Suprapubic skin (tissue), 4 donors: ENCODE measurements at regions not wholly inside any gene's neighbourhood (a gene's known extent, or its start where the extent isn't known, plus 50 kb on each side); places are given as distances from the start of the nearest gene placed in this dataset.

Experiments used
- DNase-seq, 2 donors: peaks; one replicate each; pipeline ENCODE4 v3.0.0-alpha.2; 2019; ENCODE audit warnings: low spot score in 2 of 2
- H3K27ac ChIP-seq: fragments of 200-600 bp; sonication (generic); one replicate; pipeline ENCODE4 v1.5.1; 2019
- H3K27me3 ChIP-seq: fragments of 200-600 bp; sonication (generic); one replicate; pipeline ENCODE4 v1.5.1; 2019
- H3K36me3 ChIP-seq: fragments of 200-600 bp; sonication (generic); one replicate; pipeline ENCODE4 v1.5.1; 2019
- H3K4me1 ChIP-seq: fragments of 200-600 bp; sonication (generic); one replicate; pipeline ENCODE4 v1.5.1; 2019
- H3K4me3 ChIP-seq: fragments of 200-600 bp; sonication (generic); one replicate; pipeline ENCODE4 v1.5.1; 2019; ENCODE audit warnings: mild to moderate bottlenecking
- H3K9me3 ChIP-seq: fragments of 200-600 bp; sonication (generic); one replicate; pipeline ENCODE4 v1.5.1; 2019
- EP300 ChIP-seq: sonication (generic); formaldehyde crosslinking; IDR thresholded peaks from one replicate; pipeline ENCODE4 v1.6.1; 2017; ENCODE audit warnings: antibody characterized with exemption
- POLR2A ChIP-seq, 2 donors: fragments of 450-650 bp; IDR thresholded peaks; one replicate each; pipeline ENCODE4 v1.6.1; 2017; ENCODE audit warnings: antibody characterized with exemption in 2 of 2, mild to moderate bottlenecking in 2 of 2, moderate library complexity in 2 of 2
- POLR2AphosphoS5 ChIP-seq, 3 donors: sonication (generic); formaldehyde crosslinking; IDR thresholded peaks; one replicate each; pipeline ENCODE4 v1.6.1; 2017; ENCODE audit warnings: antibody characterized with exemption in 3 of 3
- WGBS: methylation state at CpG from one replicate; pipeline ENCODE4 v1.1.5; 2018; 5-methylcytosine and 5-hydroxymethylcytosine counted together
- TF ChIP-seq, protein P1 (sequence below), 2 donors: fragments of 200-600 bp in 1 of 2; fragments of 450-650 bp in 1 of 2; sonication (generic) in 1 of 2; IDR thresholded peaks; one replicate each; pipeline ENCODE4 v1.5.1; 2016 to 2019; ENCODE audit warnings: antibody characterized with exemption in 2 of 2, mild to moderate bottlenecking in 1 of 2, moderate library complexity in 1 of 2

DNA sequence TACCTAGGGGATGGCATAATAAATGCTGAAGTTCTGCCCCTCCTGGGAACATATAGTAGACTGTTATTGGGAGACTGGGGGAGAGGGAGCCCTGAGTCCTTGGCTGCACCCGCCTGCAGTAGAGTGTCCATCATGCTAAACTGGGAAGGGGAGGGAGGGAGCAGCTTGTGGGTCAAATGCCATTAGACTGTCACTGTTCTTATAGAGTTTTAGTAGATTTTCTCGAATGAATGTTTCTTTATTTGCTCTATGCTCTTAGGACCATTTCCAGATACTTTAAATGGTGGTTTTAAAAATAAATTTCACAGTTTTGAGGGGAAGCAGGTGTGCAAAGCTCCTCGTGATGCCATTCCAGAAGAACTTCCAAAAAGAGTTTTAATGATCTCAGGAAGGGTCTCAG lies 111.6 kb upstream of the USP9X start:
- no peak overlapping the region for H3K4me3 ChIP-seq
- no peaks in the 10 kb centered on the region for H3K9me3 ChIP-seq
- TF ChIP-seq POLR2AphosphoS5 (IDR thresholded peaks at IDR 0.05) (no peak), POLR2A (IDR thresholded peaks at IDR 0.05) (no peak), EP300 (no peak)
- TF ChIP-seq, protein P1, sequence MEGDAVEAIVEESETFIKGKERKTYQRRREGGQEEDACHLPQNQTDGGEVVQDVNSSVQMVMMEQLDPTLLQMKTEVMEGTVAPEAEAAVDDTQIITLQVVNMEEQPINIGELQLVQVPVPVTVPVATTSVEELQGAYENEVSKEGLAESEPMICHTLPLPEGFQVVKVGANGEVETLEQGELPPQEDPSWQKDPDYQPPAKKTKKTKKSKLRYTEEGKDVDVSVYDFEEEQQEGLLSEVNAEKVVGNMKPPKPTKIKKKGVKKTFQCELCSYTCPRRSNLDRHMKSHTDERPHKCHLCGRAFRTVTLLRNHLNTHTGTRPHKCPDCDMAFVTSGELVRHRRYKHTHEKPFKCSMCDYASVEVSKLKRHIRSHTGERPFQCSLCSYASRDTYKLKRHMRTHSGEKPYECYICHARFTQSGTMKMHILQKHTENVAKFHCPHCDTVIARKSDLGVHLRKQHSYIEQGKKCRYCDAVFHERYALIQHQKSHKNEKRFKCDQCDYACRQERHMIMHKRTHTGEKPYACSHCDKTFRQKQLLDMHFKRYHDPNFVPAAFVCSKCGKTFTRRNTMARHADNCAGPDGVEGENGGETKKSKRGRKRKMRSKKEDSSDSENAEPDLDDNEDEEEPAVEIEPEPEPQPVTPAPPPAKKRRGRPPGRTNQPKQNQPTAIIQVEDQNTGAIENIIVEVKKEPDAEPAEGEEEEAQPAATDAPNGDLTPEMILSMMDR (IDR thresholded peaks at IDR 0.05) = no peak
- no peak overlapping the region for H3K27ac ChIP-seq
- no peaks in the 10 kb centered on the region for H3K27me3 ChIP-seq
- H3K36me3 ChIP-seq = no peaks in the 10 kb centered on the region
- WGBS = 66% methylated on average over 3 of the region's 3 CpGs
- no peaks in the 10 kb centered on the region for H3K4me1 ChIP-seq
- no peak for DNase-seq

DNA sequence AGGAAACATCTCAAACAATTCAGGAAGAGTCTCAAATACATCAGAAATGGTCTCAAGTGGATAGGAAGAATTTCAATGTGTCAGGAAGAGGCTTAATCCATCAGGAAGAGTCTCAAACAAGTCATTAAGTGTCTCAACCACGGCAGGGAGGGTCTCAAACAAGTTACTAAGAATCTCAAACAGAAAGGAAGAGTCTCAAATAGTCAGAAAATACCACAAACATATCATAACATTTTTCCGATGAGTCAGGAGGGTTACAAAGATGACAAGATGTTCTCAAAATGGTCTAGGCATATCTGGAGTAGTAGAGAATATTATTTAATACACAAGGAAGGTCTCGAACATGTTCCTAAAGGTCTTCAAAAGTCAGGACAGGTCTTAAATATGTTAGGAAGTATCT lies 109.3 kb upstream of the USP9X start:
- Histone ChIP-seq H3K9me3 (no peaks in the 10 kb centered on the region), H3K27me3 (no peaks in the 10 kb centered on the region), H3K27ac (no peak overlapping the region), H3K4me3 (no peak overlapping the region), H3K36me3 (no peaks in the 10 kb centered on the region), H3K4me1 (no peaks in the 10 kb centered on the region)
- DNase-seq = no peak
- TF ChIP-seq, protein P1 (IDR thresholded peaks at IDR 0.05) = no peak
- 77% methylated on average over 3 of the region's 3 CpGs for WGBS

DNA sequence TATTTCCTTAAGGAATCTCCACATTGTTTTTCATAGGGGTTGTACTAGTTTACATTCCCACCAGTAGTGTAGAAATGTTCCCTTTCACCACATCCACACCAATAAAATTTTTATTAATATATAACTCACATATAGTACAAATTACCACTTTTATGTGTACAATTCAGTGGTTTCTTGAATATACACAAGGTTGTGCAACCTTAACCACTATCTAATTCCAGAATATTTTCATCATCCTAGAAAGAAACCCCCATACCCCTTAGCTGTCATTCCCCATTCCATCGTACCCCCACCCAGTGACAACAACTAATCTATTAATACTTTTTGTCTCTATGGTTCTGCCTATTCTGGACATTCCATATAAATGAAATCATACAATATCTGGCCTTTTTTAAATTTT lies 108.3 kb upstream of the USP9X start:
- H3K4me3 ChIP-seq = no peak overlapping the region
- WGBS = 91% methylated on average over 1 of the region's 1 CpG
- H3K27me3 ChIP-seq = no peaks in the 10 kb centered on the region
- TF ChIP-seq EP300 = no peak
- no peak for TF ChIP-seq POLR2AphosphoS5 (IDR thresholded peaks at IDR 0.05)
- no peak for TF ChIP-seq POLR2A (IDR thresholded peaks at IDR 0.05)
- TF ChIP-seq, protein P1 (IDR thresholded peaks at IDR 0.05) = no peak
- H3K4me1 ChIP-seq = no peaks in the 10 kb centered on the region
- DNase-seq = no peak
- no peaks in the 10 kb centered on the region for H3K36me3 ChIP-seq
- no peak overlapping the region for H3K27ac ChIP-seq
- H3K9me3 ChIP-seq = no peaks in the 10 kb centered on the region

DNA sequence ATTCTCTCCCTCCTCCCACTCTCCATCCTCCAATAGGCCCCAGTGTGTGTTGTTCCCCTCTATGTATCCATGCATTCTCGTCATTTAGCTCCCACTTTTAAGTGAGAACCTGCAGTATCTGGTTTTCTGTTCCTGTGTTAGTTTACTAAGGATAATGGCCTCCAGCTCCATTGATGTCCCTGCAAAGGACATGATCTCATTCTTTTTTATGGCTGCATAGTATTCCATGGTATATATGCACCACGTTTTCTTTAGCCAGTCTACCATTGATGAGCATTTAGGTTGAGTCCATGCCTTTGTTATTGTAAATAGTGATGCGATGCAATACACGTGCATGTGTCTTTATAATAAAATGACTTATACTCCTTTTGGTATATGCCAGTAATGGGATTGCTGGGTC lies 100.3 kb upstream of the USP9X start:
- no peaks in the 10 kb centered on the region for H3K4me1 ChIP-seq
- no peak overlapping the region for H3K4me3 ChIP-seq
- H3K27me3 ChIP-seq = no peaks in the 10 kb centered on the region
- TF ChIP-seq POLR2A (IDR thresholded peaks at IDR 0.05) (no peak), POLR2AphosphoS5 (IDR thresholded peaks at IDR 0.05) (no peak), EP300 (no peak)
- TF ChIP-seq, protein P1 (IDR thresholded peaks at IDR 0.05) = no peak
- no peak overlapping the region for H3K27ac ChIP-seq
- H3K9me3 ChIP-seq = no peaks in the 10 kb centered on the region
- H3K36me3 ChIP-seq = no peaks in the 10 kb centered on the region
- 85% methylated on average over 4 of the region's 4 CpGs for WGBS
- DNase-seq = no peak

DNA sequence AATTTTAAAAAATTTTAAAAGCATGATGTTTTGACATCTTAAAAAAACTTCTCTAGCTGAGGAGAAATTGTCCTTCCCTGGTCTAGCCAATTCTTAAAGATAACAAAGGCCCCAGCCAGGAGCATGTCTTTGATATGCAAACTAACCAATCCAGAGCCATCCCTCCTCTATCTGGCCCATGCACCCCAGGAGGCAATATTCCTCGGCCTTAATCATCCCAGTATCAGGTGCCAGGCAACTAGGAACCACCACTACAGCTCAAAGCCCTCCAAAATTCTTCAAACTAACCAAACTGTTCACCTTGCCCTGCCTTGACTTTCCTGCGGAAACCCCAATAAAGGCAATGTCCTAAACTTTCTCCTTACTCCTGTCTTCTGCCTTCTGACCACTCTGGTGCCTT lies 97.8 kb upstream of the USP9X start:
- DNase-seq = no peak
- Histone ChIP-seq H3K27me3 (no peaks in the 10 kb centered on the region), H3K36me3 (no peaks in the 10 kb centered on the region), H3K4me3 (no peak overlapping the region), H3K4me1 (no peaks in the 10 kb centered on the region), H3K9me3 (no peaks in the 10 kb centered on the region), H3K27ac (no peak overlapping the region)
- no peak for TF ChIP-seq EP300
- no peak for TF ChIP-seq POLR2A (IDR thresholded peaks at IDR 0.05)
- TF ChIP-seq, protein P1 (IDR thresholded peaks at IDR 0.05) = no peak
- no peak for TF ChIP-seq POLR2AphosphoS5 (IDR thresholded peaks at IDR 0.05)
- WGBS = 64% methylated on average over 2 of the region's 2 CpGs
